Nephron (organoid): ENCODE measurements at regions not wholly inside any gene's neighbourhood (a gene's known extent, or its start where the extent isn't known, plus 50 kb on each side); places are given as distances from the start of the nearest gene placed in this dataset.
A peak's percentile ranks its signal among the peaks of the same experiment; 100 is the strongest.

ENCODE experiments used
- H3K27ac Mint-ChIP-seq, 3 experiments: 2 replicates each; pipeline ENCODE4 v1.8.0; 2020; ENCODE audit warnings: mixed read lengths in 3 of 3, mild to moderate bottlenecking in 2 of 3, moderate library complexity in 1 of 3
- H3K27me3 Mint-ChIP-seq: 2 replicates; pipeline ENCODE4 v1.8.0; 2021; ENCODE audit warnings: low read depth, mild to moderate bottlenecking, moderate library complexity, mixed read lengths
- H3K36me3 Mint-ChIP-seq: 2 replicates; pipeline ENCODE4 v1.8.0; 2020; ENCODE audit warnings: low read depth, mixed read lengths
- H3K4me1 Mint-ChIP-seq: 2 replicates; pipeline ENCODE4 v1.8.0; 2020; ENCODE audit warnings: mixed read lengths
- H3K4me3 Mint-ChIP-seq, 3 experiments: 2 replicates each; pipeline ENCODE4 v1.8.0; 2020; ENCODE audit warnings: mild to moderate bottlenecking in 3 of 3, mixed read lengths in 3 of 3, moderate library complexity in 2 of 3
- H3K9me3 Mint-ChIP-seq: 2 replicates; pipeline ENCODE4 v1.8.0; 2020; ENCODE audit warnings: mixed read lengths
- CTCF ChIP-seq, 3 experiments: fragments of 200-600 bp; sonication (generic); IDR thresholded peaks; one replicate each; pipeline ENCODE4 v1.5.0; 2021; ENCODE audit warnings: antibody characterized with exemption in 3 of 3; ENCODE audit not compliant: unreplicated experiment in 3 of 3

GRCh38 chr17:77613627-77614026 is 344.9 kb upstream of the TNRC6C start:
- peaks cover 36% of the 10 kb centered on the region for H3K4me1 Mint-ChIP-seq
- peaks cover 3% of the 10 kb centered on the region for H3K9me3 Mint-ChIP-seq
- TF ChIP-seq CTCF (IDR thresholded peaks at IDR 0.05; ENCODE audit: unreplicated experiment in 3 of 3): no peak
- peak overlapping the region in 2 of 3 experiments; percentile 8 to 25 for H3K27ac Mint-ChIP-seq
- H3K27me3 Mint-ChIP-seq: peaks cover 9% of the 10 kb centered on the region
- H3K4me3 Mint-ChIP-seq: no peak overlapping the region
- no peaks in the 10 kb centered on the region for H3K36me3 Mint-ChIP-seq

- Mint-ChIP-seq H3K27me3 (peaks cover 9% of the 10 kb centered on the region), H3K36me3 (no peaks in the 10 kb centered on the region), H3K9me3 (peaks cover 12% of the 10 kb centered on the region), H3K27ac (peak overlapping the region in 1 of 3 experiments; percentile 42), H3K4me3 (no peak overlapping the region), H3K4me1 (peaks cover 26% of the 10 kb centered on the region)
- no peak for TF ChIP-seq CTCF (IDR thresholded peaks at IDR 0.05; ENCODE audit: unreplicated experiment in 3 of 3)
Observed at GRCh38 chr17:77615703-77616253, 342.7 kb upstream of the TNRC6C start.

GRCh38 chr17:77616254-77616731 is 342.2 kb upstream of the TNRC6C start:
- Mint-ChIP-seq H3K4me3 (no peak overlapping the region), H3K9me3 (peaks cover 12% of the 10 kb centered on the region), H3K27me3 (peaks cover 8% of the 10 kb centered on the region), H3K36me3 (no peaks in the 10 kb centered on the region), H3K27ac (no peak overlapping the region), H3K4me1 (peaks cover 20% of the 10 kb centered on the region)
- TF ChIP-seq CTCF (IDR thresholded peaks at IDR 0.05; ENCODE audit: unreplicated experiment in 3 of 3): no peak

GRCh38 chr17:77617516-77617915 is 341.0 kb upstream of the TNRC6C start:
- Mint-ChIP-seq H3K9me3 (peaks cover 15% of the 10 kb centered on the region), H3K36me3 (no peaks in the 10 kb centered on the region), H3K4me3 (no peak overlapping the region), H3K27me3 (peaks cover 4% of the 10 kb centered on the region), H3K27ac (no peak overlapping the region), H3K4me1 (peaks cover 17% of the 10 kb centered on the region)
- no peak for TF ChIP-seq CTCF (IDR thresholded peaks at IDR 0.05; ENCODE audit: unreplicated experiment in 3 of 3)

GRCh38 chr17:77618173-77618572 is 340.3 kb upstream of the TNRC6C start:
- Mint-ChIP-seq H3K27ac (peak overlapping the region in 2 of 3 experiments; percentile 10 to 52), H3K27me3 (peaks cover 4% of the 10 kb centered on the region), H3K4me3 (no peak overlapping the region), H3K9me3 (peaks cover 15% of the 10 kb centered on the region), H3K4me1 (peaks cover 17% of the 10 kb centered on the region), H3K36me3 (no peaks in the 10 kb centered on the region)
- no peak for TF ChIP-seq CTCF (IDR thresholded peaks at IDR 0.05; ENCODE audit: unreplicated experiment in 3 of 3)

- H3K36me3 Mint-ChIP-seq: no peaks in the 10 kb centered on the region
- no peak overlapping the region for H3K4me3 Mint-ChIP-seq
- peaks cover 13% of the 10 kb centered on the region for H3K9me3 Mint-ChIP-seq
- H3K4me1 Mint-ChIP-seq: peaks cover 11% of the 10 kb centered on the region
- H3K27ac Mint-ChIP-seq: peak overlapping the region in 1 of 3 experiments; percentile 52
- TF ChIP-seq CTCF (IDR thresholded peaks at IDR 0.05; ENCODE audit: unreplicated experiment in 3 of 3): no peak
- H3K27me3 Mint-ChIP-seq: peaks cover 4% of the 10 kb centered on the region
Observed at GRCh38 chr17:77618731-77619130, 339.8 kb upstream of the TNRC6C start.
